HG03108 (cell line): ENCODE measurements at regions not wholly inside any gene's neighbourhood (a gene's known extent, or its start where the extent isn't known, plus 50 kb on each side); places are given as distances from the start of the nearest gene placed in this dataset.
"Not testable (repeated sequence)": the region's sequence is repeated elsewhere in the genome, so short reads cannot be mapped to it uniquely, and the experiment has no call there.

Experiments used
- ATAC-seq: cut with Tn5 transposase; IDR thresholded peaks from one replicate; pipeline ENCODE4 v1.9.1; 2021; ENCODE audit warnings: moderate library complexity; ENCODE audit not compliant: unreplicated experiment

GRCh38 chr13:56015919-56016318 is 1124.8 kb upstream of the PRR20A start:
- ATAC-seq = no peak

DNA sequence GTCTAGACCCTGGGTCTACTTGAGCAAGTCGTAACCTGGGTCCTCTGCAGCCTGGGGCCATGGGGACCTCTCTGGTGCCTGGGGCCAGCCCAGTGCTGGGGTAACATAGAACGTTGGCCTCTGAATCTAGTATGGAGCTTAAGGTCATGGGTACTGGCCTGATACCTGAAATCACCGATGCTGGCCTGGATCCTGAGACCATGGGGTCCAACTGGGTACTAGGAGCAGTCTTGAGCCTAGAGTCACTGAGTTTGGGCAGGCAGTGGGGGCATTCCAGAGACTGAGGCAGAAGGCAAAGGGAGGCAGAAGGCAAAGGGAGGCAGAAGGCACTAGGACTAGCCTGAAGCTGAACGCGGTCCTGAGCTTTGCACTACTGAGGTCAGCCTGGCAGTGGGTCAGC is 1121.1 kb upstream of the PRR20A start:
- ATAC-seq = no peak

DNA sequence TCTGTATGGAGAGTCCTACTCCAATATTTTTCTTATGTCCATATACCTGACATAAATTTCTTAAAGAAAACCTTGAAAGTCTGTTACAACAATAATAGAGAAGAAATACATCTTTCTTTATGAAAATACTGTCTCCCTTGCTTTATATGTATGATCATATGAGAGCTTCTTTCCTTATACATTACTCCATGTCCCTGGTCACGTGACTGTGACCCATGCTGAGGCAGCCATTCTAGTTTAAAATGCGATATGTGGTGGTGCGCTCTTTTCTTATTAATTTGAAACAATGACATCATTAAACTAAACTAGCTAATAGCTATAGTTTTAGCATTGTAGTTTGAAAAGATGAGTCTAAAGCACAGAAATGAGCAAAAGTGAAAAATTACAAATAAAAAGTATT is 1120.3 kb upstream of the PRR20A start:
- no peak for ATAC-seq

- no peak for ATAC-seq
These were observed 1100.7 kb upstream of the PRR20A start for GRCh38 chr13:56039992-56040391.

GRCh38 chr13:56066321-56066720 is 1074.4 kb upstream of the PRR20A start:
- ATAC-seq = no peak

- no peak for ATAC-seq
These were observed 1038.1 kb upstream of the PRR20A start for GRCh38 chr13:56102641-56103040.

DNA sequence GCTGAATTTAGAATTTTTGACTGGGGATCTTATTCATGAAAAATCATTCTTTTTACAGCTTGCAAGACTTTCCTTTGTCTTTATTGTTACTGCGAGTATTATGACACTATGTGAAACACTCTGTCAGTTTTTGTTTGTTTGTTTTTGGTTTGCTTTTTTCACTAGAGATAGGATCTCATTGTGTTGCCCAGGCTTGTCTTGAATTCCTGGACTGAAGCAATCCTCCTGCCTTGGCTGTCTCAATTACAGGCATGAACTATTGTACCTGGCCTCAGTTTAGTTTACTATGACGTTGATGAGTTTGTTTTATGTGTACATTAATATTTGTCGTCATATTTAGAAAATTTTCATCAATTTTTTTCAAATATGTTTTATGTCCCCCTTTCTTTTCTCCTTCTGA is 1030.0 kb upstream of the PRR20A start:
- ATAC-seq = no peak

DNA sequence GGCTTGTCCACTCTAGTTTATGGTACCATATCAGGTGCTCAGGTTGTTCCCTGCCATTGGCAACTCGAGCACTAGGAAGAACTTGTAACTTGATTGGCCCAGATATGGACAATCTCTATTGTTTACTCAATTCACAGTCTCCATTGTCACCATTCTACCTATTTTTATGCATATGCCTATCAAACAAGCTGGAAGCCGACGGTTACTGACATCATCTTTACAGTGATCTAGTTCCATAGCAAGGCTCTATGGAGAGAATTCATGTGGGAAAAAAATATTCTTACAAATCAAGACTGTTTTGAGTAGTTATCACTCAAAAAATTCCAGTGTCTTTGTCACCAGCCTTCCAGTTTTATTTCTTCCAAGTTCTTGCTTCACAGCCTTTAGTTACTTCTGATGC is 1006.2 kb upstream of the PRR20A start:
- no peak for ATAC-seq

DNA sequence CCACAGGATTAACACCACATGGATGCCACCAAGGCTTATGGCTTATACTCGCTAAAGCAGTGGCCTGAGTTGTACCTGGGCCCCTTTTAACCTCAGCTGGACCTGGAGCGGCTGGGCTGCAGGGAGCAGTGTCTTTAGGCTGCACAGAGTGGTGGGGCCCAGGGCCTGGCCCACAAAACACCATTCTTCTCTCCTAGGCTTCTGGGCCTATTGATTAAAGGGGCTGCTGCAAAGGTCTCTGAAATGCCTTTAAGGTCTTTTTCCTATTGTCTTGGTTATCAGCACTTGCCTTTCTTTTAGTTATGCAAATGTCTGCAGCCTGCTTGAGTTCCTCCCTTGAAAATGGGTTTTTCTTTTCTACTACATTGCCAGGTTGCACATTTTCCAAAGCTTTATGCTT is 973.9 kb upstream of the PRR20A start:
- no peak for ATAC-seq

DNA sequence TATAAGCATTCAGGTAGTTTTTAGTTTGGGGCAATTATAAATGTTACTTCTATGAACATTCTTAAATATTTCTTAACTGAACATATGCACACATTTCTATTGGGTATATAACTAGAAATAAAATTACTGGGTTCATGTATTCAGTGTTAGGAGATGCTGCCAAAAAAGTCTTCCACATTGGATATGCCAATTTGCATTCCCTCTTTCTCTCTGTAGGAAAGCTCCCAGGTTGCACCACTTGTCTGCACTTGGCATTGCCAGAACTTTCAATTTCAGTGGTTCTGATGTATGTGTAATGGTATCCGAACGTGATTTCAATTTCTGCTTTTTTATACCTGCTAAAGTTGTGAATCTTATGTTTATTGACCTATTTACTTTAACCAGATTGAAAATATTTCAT is 972.1 kb upstream of the PRR20A start:
- no peak for ATAC-seq

- no peak for ATAC-seq
These were observed 967.4 kb upstream of the PRR20A start for GRCh38 chr13:56173346-56173745.

- no peak for ATAC-seq
These were observed 958.1 kb upstream of the PRR20A start for GRCh38 chr13:56182598-56182997.

- no peak for ATAC-seq
These were observed 953.4 kb upstream of the PRR20A start for GRCh38 chr13:56187331-56187730.

DNA sequence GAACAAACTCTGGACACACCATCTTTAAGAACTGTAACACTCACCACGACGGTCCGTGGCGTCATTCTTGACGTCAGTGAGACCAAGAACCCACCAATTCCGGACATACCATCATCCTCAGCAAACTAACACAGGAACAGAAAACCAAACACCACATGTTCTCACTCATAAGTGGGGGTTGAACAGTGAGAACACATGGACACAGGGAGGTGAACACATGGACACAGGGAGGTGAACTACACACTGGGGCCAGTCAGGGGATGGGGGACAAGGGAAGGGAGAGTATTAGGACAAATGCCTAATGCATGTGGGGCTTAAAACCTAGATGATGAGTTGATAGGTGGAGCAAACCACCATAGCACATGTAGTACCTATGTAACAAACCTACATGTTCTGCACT is 952.1 kb upstream of the PRR20A start:
- ATAC-seq = not testable (repeated sequence)

DNA sequence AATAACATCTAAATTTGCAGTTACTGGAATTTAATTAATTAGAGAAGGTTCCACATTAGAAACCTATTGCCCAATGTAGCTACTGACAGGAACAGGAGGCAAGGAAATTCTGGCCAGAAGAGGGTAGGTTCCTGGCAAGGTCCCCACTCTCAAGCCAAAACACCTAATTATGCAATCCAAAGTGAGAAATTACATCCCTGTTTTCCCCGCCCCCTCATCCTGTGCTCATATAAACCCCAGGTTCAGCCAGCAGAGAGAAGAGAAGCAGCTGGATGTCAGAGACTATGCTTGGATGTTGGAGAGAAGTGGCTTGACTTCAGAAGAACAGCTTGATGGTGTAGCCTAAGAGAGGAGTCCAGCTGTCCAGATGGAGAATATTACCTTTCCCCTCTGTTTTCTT is 951.3 kb upstream of the PRR20A start:
- no peak for ATAC-seq

- ATAC-seq = no peak
These were observed 950.7 kb upstream of the PRR20A start for GRCh38 chr13:56189978-56190377.

DNA sequence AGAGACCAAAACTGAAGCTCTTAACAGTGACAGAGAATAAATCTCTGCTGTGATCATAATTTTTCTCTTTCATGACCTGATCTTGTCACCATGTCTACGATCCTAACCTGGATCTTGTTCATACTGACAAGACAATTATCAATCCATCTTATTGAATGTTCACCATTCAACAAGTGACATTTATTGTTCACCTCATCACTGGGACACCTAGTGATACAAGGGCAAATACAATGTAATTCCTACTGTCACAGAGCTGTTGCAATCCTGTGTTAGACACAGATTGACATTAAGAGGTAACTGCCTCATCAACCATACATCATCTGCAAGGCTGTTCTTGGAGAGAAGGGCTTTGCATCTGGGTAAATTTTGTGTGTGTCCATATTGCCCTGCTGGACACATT is 942.4 kb upstream of the PRR20A start:
- no peak for ATAC-seq

DNA sequence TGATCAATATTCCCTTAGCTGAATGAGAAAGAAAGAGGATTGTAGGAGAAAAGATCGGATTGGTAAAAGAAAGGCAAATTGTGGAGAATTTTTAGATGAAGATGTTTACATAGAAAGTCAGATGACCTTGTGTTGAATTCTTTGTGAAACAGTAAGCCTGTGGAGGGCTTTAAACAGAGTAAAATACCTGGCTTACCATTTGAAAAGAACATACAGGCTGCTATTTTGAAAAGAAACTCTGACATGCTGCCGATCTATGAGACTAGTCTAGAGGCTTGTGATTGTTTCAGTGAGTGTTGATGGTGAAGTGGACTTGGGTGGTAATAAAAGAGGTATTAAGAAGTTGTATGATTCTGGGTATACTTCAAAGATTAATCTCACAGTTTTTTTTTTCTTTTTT is 938.9 kb upstream of the PRR20A start:
- no peak for ATAC-seq

- no peak for ATAC-seq
These were observed 924.5 kb upstream of the PRR20A start for GRCh38 chr13:56216221-56216620.

GRCh38 chr13:56247692-56248091 is 893.0 kb upstream of the PRR20A start:
- ATAC-seq = no peak

DNA sequence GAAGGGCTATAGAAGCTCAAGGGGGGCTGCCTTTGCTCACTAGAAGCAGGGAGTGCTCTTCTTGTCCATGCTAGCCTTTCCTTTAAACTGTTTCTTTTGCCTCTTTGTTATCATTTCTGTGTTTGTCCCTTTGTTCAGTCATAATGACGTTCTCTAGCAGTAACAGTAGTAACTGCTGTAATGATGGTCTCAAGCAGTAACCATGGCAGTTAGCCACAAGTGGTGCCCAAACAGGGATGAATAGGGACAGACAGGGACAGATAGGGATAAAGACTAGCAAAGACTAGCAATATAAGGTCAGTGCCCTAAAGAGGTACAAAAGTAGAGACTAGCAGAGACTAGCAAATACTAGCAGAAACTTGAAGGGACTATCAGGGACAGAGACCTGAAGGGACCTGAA is 869.0 kb upstream of the PRR20A start:
- ATAC-seq = no peak

- no peak for ATAC-seq
These were observed 857.4 kb upstream of the PRR20A start for GRCh38 chr13:56283262-56283828.

- ATAC-seq = no peak
These were observed 841.1 kb upstream of the PRR20A start for GRCh38 chr13:56299650-56300049.

DNA sequence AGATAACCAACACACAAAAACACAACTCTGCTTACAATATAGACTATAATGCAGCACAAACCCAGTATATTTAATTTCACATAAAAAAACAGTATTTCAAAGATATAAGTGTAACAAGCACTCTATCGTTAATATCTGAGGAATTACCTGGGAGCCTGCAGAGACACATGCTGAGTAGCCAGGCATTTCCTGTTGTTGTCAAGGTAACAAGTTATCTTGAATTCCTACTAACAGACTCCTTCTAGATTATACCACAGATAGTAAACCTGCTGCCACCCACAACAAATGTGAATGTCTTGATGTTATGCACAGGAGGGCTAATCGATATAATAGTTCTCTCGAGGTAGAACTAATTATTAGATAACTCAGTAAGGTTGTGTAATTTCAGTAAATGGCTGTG is 826.0 kb upstream of the PRR20A start:
- ATAC-seq = no peak
